ENCODE measurements at regions not wholly inside any gene's neighbourhood (a gene's known extent, or its start where the extent isn't known, plus 50 kb on each side); places are given as distances from the start of the nearest gene placed in this dataset.
"Not testable (repeated sequence)": the region's sequence is repeated elsewhere in the genome, so short reads cannot be mapped to it uniquely, and the experiment has no call there.

DNA sequence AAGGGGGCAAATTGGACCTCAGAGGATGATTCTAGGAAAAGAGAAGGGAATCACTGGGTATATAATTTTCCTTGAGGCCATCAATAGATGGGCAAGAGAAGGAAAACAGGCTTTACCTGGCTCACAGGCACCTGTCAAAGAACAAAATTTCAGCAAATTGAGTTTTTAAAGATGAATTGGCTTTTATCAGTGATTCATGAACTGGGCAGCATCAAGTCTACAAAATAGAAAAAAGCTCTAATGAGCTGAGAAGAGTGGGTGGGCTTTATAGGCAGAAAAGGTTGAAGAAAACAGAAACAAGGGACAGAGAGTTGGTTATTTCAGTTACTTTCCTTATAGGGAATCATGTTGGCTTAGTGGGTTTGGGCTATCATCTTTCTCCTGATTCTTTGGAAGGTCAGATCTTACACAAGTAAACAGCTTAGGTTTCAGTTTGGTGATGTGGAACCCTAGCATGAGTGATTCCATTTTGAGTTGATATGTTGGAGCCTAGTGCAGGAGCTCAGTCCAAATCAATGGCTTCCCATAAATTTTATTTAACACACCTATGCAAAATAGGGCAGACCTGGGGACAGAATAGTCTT lies 120.7 kb upstream of the MED14 start:
- H3K27me3 Mint-ChIP-seq (ENCODE audit: unreplicated experiment), result no peaks in the 10 kb centered on the region
- no peaks in the 10 kb centered on the region for H3K4me1 Mint-ChIP-seq (ENCODE audit: unreplicated experiment)
- TF ChIP-seq, protein P1, sequence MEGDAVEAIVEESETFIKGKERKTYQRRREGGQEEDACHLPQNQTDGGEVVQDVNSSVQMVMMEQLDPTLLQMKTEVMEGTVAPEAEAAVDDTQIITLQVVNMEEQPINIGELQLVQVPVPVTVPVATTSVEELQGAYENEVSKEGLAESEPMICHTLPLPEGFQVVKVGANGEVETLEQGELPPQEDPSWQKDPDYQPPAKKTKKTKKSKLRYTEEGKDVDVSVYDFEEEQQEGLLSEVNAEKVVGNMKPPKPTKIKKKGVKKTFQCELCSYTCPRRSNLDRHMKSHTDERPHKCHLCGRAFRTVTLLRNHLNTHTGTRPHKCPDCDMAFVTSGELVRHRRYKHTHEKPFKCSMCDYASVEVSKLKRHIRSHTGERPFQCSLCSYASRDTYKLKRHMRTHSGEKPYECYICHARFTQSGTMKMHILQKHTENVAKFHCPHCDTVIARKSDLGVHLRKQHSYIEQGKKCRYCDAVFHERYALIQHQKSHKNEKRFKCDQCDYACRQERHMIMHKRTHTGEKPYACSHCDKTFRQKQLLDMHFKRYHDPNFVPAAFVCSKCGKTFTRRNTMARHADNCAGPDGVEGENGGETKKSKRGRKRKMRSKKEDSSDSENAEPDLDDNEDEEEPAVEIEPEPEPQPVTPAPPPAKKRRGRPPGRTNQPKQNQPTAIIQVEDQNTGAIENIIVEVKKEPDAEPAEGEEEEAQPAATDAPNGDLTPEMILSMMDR (IDR thresholded peaks at IDR 0.05; ENCODE audit: unreplicated experiment), result no peak
- no peak overlapping the region for H3K27ac Mint-ChIP-seq (ENCODE audit: unreplicated experiment)
- no peak overlapping the region for H3K4me3 Mint-ChIP-seq (ENCODE audit: unreplicated experiment)
- H3K36me3 Mint-ChIP-seq (ENCODE audit: low read depth, unreplicated experiment), result no peaks in the 10 kb centered on the region
- DNase-seq (ENCODE audit: low spot score), result no peak
- H3K9me3 Mint-ChIP-seq (ENCODE audit: unreplicated experiment), result no peaks in the 10 kb centered on the region

DNA sequence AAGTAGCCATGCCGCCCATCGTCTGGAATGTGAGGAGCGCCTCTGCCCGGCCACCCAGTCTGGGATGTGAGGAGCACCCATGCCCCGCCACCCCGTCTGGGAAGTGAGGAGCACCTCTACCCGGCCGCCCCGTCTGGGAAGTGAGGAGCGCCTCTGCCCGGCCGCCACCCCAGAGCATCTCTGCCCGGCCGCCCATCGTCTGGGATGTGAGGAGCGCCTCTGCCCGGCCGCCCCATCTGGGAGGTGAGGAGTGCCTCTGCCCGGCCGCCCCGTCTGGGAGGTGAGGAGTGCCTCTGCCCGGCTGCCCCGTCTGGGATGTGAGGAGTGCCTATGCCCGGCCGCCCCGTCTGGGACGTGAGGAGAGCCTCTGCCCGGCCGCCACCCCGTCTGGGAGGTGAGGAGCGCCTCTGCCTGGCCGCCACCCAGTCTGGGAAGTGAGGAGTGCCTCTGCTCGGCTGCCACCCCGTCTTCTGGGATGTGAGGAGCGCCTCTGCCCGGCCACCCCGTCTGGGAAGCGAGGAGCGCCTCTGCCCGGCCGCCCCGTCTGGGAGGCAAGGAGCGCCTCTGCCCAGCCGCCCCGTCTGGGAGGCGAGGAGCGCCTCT lies 126.7 kb upstream of the MED14 start:
- H3K4me3 Mint-ChIP-seq (ENCODE audit: unreplicated experiment); H3K27me3 Mint-ChIP-seq (ENCODE audit: unreplicated experiment); H3K4me1 Mint-ChIP-seq (ENCODE audit: unreplicated experiment); DNase-seq (ENCODE audit: low spot score); H3K36me3 Mint-ChIP-seq (ENCODE audit: low read depth, unreplicated experiment); H3K27ac Mint-ChIP-seq (ENCODE audit: unreplicated experiment); H3K9me3 Mint-ChIP-seq (ENCODE audit: unreplicated experiment): not testable (repeated sequence)

DNA sequence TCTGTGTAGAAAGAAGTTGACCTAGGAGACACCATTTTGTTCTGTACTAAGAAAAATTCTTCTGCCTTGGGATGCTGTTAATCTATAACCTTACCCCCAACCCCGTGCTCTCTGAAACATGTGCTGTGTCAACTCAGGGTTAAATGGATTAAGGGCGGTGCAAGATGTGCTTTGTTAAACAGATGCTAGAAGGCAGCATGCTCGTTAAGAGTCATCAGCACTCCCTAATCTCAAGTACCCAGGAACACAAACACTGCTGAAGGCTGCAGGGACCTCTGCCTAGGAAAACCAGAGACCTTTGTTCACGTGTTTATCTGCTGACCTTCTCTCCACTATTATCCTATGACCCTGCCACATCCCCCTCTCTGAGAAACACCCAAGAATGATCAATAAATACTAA lies 127.9 kb upstream of the MED14 start:
- not testable (repeated sequence) for H3K36me3 Mint-ChIP-seq (ENCODE audit: low read depth, unreplicated experiment); H3K4me3 Mint-ChIP-seq (ENCODE audit: unreplicated experiment); H3K27ac Mint-ChIP-seq (ENCODE audit: unreplicated experiment); H3K9me3 Mint-ChIP-seq (ENCODE audit: unreplicated experiment); H3K27me3 Mint-ChIP-seq (ENCODE audit: unreplicated experiment); DNase-seq (ENCODE audit: low spot score); H3K4me1 Mint-ChIP-seq (ENCODE audit: unreplicated experiment)

DNA sequence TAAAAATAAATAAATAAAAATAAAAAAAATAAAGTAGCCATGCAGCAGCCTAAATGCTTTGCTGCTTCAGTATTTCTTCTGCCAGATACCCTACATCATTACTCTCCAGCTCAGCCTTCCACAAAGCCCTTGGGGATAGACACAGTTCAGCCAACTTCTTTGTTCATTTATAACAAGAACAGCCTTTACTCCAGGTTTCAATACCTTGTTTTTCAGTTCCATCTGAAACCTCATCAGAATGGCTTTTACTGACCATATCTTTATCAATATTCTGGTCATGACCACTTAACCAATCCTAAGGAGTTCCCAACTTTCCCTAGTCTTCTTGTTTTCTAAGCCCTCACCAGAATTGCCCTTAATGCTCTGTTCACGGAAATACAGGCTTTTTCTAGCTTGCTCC lies 128.3 kb upstream of the MED14 start:
- Mint-ChIP-seq H3K9me3 (ENCODE audit: unreplicated experiment) (no peaks in the 10 kb centered on the region), H3K27ac (ENCODE audit: unreplicated experiment) (no peak overlapping the region), H3K36me3 (ENCODE audit: low read depth, unreplicated experiment) (peaks cover 4% of the 10 kb centered on the region), H3K4me1 (ENCODE audit: unreplicated experiment) (no peaks in the 10 kb centered on the region), H3K27me3 (ENCODE audit: unreplicated experiment) (no peaks in the 10 kb centered on the region), H3K4me3 (ENCODE audit: unreplicated experiment) (no peak overlapping the region)
- TF ChIP-seq, protein P1 (IDR thresholded peaks at IDR 0.05; ENCODE audit: unreplicated experiment), result no peak
- no peak for DNase-seq (ENCODE audit: low spot score)

DNA sequence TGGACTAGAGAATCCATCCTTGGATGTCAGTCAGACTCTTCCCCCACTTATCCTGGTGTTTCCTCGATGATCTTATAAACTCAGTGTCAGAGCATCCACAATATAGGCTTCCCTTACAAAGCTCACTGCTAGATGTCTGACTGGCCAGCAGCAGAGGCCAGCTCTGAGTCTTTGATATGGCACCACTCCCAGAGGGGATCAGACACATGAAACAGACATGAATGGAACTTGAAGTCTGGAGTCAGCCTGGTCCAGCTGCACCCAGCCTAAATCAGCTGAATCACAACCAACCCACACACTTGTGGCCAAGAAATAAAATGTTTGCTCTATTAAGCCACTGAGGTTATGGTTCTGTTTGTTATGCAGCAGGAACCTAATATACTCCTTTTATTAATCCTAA lies 129.6 kb upstream of the MED14 start:
- Mint-ChIP-seq H3K9me3 (ENCODE audit: unreplicated experiment) (no peaks in the 10 kb centered on the region), H3K4me1 (ENCODE audit: unreplicated experiment) (no peaks in the 10 kb centered on the region), H3K27me3 (ENCODE audit: unreplicated experiment) (no peaks in the 10 kb centered on the region), H3K27ac (ENCODE audit: unreplicated experiment) (no peak overlapping the region), H3K36me3 (ENCODE audit: low read depth, unreplicated experiment) (peaks cover 4% of the 10 kb centered on the region), H3K4me3 (ENCODE audit: unreplicated experiment) (no peak overlapping the region)
- DNase-seq (ENCODE audit: low spot score), result no peak
- TF ChIP-seq, protein P1 (IDR thresholded peaks at IDR 0.05; ENCODE audit: unreplicated experiment), result no peak

DNA sequence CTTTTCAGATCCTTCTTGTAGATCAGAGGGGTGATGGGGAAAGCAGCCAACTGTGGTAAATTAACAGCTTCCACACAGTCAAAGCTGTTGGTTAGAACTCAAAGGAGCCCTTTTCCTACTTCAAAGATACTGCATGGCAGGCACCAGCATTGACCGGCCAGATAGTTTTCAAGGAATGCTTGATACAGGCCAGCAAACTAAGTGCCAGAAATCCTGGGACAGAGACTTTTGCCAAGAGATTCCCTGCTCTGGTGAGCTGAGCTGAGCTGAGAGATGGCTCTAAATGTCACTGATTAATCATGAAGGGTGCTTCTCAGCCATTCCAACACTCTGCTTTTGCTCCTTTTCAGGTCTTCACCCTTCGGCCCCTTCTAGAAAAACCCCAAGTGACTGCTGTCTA lies 131.6 kb upstream of the MED14 start:
- H3K4me1 Mint-ChIP-seq (ENCODE audit: unreplicated experiment), result no peaks in the 10 kb centered on the region

More for the DNA sequence above, 131.6 kb upstream of the MED14 start:
- TF ChIP-seq, protein P1 (IDR thresholded peaks at IDR 0.05; ENCODE audit: unreplicated experiment), result no peak
- DNase-seq (ENCODE audit: low spot score), result no peak
- Mint-ChIP-seq H3K4me3 (ENCODE audit: unreplicated experiment) (no peak overlapping the region), H3K27me3 (ENCODE audit: unreplicated experiment) (no peaks in the 10 kb centered on the region), H3K36me3 (ENCODE audit: low read depth, unreplicated experiment) (peaks cover 4% of the 10 kb centered on the region), H3K27ac (ENCODE audit: unreplicated experiment) (no peak overlapping the region), H3K9me3 (ENCODE audit: unreplicated experiment) (no peaks in the 10 kb centered on the region)
